ENCODE measurements at regions not wholly inside any gene's neighbourhood (a gene's known extent, or its start where the extent isn't known, plus 50 kb on each side); places are given as distances from the start of the nearest gene placed in this dataset.

- Histone ChIP-seq H3K9me3 (no peaks in the 10 kb centered on the region), H3K27ac (no peak overlapping the region), H3K4me3 (no peak overlapping the region), H3K27me3 (peaks cover 0 to 4% of the 10 kb centered on the region in 2 donors), H3K4me1 (no peaks in the 10 kb centered on the region), H3K36me3 (no peaks in the 10 kb centered on the region)
- no peak for DNase-seq
- intact Hi-C loops (cut with DNase I), result no loop called here
- no peak for TF ChIP-seq POLR2A (IDR thresholded peaks at IDR 0.05)
- TF ChIP-seq, protein P1, sequence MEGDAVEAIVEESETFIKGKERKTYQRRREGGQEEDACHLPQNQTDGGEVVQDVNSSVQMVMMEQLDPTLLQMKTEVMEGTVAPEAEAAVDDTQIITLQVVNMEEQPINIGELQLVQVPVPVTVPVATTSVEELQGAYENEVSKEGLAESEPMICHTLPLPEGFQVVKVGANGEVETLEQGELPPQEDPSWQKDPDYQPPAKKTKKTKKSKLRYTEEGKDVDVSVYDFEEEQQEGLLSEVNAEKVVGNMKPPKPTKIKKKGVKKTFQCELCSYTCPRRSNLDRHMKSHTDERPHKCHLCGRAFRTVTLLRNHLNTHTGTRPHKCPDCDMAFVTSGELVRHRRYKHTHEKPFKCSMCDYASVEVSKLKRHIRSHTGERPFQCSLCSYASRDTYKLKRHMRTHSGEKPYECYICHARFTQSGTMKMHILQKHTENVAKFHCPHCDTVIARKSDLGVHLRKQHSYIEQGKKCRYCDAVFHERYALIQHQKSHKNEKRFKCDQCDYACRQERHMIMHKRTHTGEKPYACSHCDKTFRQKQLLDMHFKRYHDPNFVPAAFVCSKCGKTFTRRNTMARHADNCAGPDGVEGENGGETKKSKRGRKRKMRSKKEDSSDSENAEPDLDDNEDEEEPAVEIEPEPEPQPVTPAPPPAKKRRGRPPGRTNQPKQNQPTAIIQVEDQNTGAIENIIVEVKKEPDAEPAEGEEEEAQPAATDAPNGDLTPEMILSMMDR (IDR thresholded peaks at IDR 0.05), result no peak
- 83% methylated on average over 1 of the region's 1 CpG for WGBS (ENCODE audit: insufficient coverage, low coverage, low lambda C conversion rate, missing lambda C conversion rate)
- no peak for ATAC-seq
These were observed 752.9 kb upstream of the CT83 start for GRCh38 chrX:117215683-117216082.

DNA sequence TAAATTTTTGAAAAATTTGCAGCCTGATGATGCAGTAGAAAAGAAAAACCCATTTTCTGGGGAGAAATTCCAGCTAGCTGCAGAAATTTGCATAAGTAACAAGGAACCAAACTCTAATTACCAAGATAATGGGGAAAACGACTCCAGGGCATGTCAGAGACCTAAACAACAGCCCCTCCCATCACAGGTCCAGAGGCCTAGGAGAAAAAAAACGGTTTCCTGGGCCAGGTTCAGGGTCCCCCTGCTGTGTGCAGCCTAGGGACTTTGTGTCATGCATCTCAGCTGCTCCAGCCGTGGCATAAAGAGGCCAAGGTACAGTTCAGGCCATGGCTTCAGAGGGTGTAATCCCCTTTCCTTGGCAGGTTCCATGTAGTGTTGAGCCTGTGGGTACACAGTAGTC is 733.7 kb upstream of the CT83 start:
- no peaks in the 10 kb centered on the region for H3K27me3 ChIP-seq
- 17% methylated on average over 1 of the region's 3 CpGs for WGBS (ENCODE audit: insufficient coverage, low coverage, low lambda C conversion rate, missing lambda C conversion rate)

DNA sequence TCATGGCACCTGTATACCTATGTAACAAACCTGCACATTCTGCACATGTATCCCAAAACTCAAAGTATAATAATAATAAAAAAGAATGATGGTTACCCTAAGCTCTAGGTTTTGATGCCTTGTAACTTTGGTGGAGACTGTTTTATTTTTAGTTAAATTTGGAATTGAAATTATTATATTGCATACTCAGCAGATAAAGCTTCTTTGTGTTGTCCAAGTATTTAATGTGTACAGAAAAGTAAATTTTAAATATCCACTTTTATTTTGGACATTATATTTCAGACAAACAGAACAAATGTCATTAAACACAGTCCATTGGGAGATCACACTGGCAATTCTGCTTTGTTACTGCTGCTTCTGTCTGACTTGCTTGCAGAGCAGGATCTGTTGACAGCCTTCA is 684.5 kb upstream of the CT83 start:
- H3K27ac ChIP-seq, result no peak overlapping the region
- no peaks in the 10 kb centered on the region for H3K9me3 ChIP-seq
- H3K4me3 ChIP-seq, result no peak overlapping the region
- intact Hi-C loops (cut with DNase I), result no loop called here
- TF ChIP-seq, protein P1 (IDR thresholded peaks at IDR 0.05), result no peak
- H3K27me3 ChIP-seq, result no peaks in the 10 kb centered on the region
- H3K4me1 ChIP-seq, result no peaks in the 10 kb centered on the region
- H3K36me3 ChIP-seq, result no peaks in the 10 kb centered on the region
- DNase-seq (no peak), ATAC-seq (no peak)

More for the DNA sequence above, 733.7 kb upstream of the CT83 start:
- Histone ChIP-seq H3K4me3 (no peak overlapping the region), H3K36me3 (no peaks in the 10 kb centered on the region), H3K27ac (no peak overlapping the region), H3K9me3 (no peaks in the 10 kb centered on the region), H3K4me1 (no peaks in the 10 kb centered on the region)
- intact Hi-C loops (cut with DNase I), result no loop called here
- no peak for TF ChIP-seq POLR2A (IDR thresholded peaks at IDR 0.05)
- ATAC-seq (no peak), DNase-seq (no peak)

DNA sequence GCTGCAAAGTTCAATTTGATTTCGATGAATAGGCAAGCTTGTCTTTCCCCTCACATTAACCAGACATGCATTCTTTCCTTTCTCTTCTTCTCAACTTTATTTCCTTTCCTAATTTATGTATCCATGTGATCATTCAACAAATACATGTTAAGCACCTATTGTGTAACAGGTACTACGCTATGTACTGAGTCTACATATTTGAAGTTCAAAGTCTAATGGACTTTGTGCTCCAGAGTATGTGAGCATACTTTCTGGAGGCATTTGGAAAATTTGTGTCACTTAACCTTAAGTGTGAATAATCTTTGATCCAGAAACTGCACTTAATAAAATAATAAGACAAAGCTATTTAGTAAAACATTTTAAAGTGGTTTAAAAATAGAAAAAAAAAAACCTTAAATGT is 675.3 kb upstream of the CT83 start:
- TF ChIP-seq, protein P1 (IDR thresholded peaks at IDR 0.05), result no peak
- TF ChIP-seq POLR2A (IDR thresholded peaks at IDR 0.05), result no peak
- DNase-seq (no peak), ATAC-seq (peak; percentile 81 to 95 (median 88))
- intact Hi-C loops (cut with DNase I), result no loop called here
- Histone ChIP-seq H3K4me3 (no peak overlapping the region), H3K27me3 (no peaks in the 10 kb centered on the region), H3K36me3 (no peaks in the 10 kb centered on the region), H3K4me1 (peaks cover 0 to 4% (median 0%) of the 10 kb centered on the region in 4 donors), H3K9me3 (no peaks in the 10 kb centered on the region), H3K27ac (peak overlapping the region in 1 of 3 donors; percentile 20)
- 24% methylated on average over 2 of the region's 2 CpGs for WGBS (ENCODE audit: insufficient coverage, low coverage, low lambda C conversion rate, missing lambda C conversion rate)

GRCh38 chrX:117134983-117135382 is 672.2 kb upstream of the CT83 start:
- intact Hi-C loops (cut with DNase I), result no loop called here
- Histone ChIP-seq H3K36me3 (no peaks in the 10 kb centered on the region), H3K27ac (no peak overlapping the region), H3K9me3 (no peaks in the 10 kb centered on the region), H3K4me3 (no peak overlapping the region), H3K27me3 (no peaks in the 10 kb centered on the region), H3K4me1 (peaks cover 0 to 4% (median 0%) of the 10 kb centered on the region in 4 donors)
- TF ChIP-seq POLR2A (IDR thresholded peaks at IDR 0.05), result no peak
- TF ChIP-seq, protein P1 (IDR thresholded peaks at IDR 0.05), result no peak
- no peak for ATAC-seq
- WGBS (ENCODE audit: insufficient coverage, low coverage, low lambda C conversion rate, missing lambda C conversion rate), result 48% methylated on average over 2 of the region's 2 CpGs
- no peak for DNase-seq
